ENCODE measurements at regions not wholly inside any gene's neighbourhood (a gene's known extent, or its start where the extent isn't known, plus 50 kb on each side); places are given as distances from the start of the nearest gene placed in this dataset.

- TF ChIP-seq SRF (IDR thresholded peaks at IDR 0.05; ENCODE audit: low read depth) = no peak
- no peak for TF ChIP-seq CEBPB (IDR thresholded peaks at IDR 0.05; ENCODE audit: low read depth)
Measured at GRCh38 chr10:36129051-36129450, 487.0 kb upstream of the FZD8 start (continued).

GRCh38 chr10:36126076-36126475 is 484.0 kb upstream of the FZD8 start:
- BruUV-seq (replicated peaks) = no TSS peak
- Histone ChIP-seq H3K4me3 (replicated peaks in 1 of 2; ENCODE audit: low read depth in 1 of 2, low read length in 2 of 2) (no peak overlapping the region), H3K4me2 (ENCODE audit: low read length) (no peak overlapping the region), H3K9ac (ENCODE audit: low read length) (no peak overlapping the region), H3K27me3 (ENCODE audit: insufficient read depth, low read length) (no peaks in the 10 kb centered on the region), H3K36me3 (ENCODE audit: control insufficient read depth in 1 of 2, insufficient read depth in 2 of 2, low read length in 2 of 2) (no peaks in the 10 kb centered on the region), H2AFZ (ENCODE audit: low read depth, low read length, poor library complexity, severe bottlenecking) (no peak overlapping the region), H3K27ac (ENCODE audit: low read depth, low read length) (no peak overlapping the region), H3K4me1 (ENCODE audit: control insufficient read depth in 1 of 2, insufficient read depth in 2 of 2, low read length in 2 of 2) (no peaks in the 10 kb centered on the region), H3K79me2 (ENCODE audit: insufficient read depth, low read length) (no peaks in the 10 kb centered on the region), H3K9me2 (ENCODE audit: insufficient read depth) (no peaks in the 10 kb centered on the region), H4K20me1 (ENCODE audit: insufficient read depth) (no peaks in the 10 kb centered on the region; the same call in 1 of the 2 replicates), H3K9me3 (ENCODE audit: control insufficient read depth in 1 of 2, insufficient read depth in 1 of 2, low read depth in 1 of 2, low read length in 2 of 2) (peaks cover 6 to 17% of the 10 kb centered on the region in 2 experiments; a peak in 2 of 4 replicates)
- RAD21 ChIA-PET (ENCODE audit: low non-redundant PET in 1 of 2, low total read pairs in 2 of 2, uncharacterized antibody in 2 of 2, unreplicated experiment in 2 of 2) = no interaction called here
- DNase-seq (ENCODE audit: low read depth, low spot score) (no peak), ATAC-seq (no peak)
- intact Hi-C loops (cut with micrococcal nuclease) = no loop called here
- no peak for TF ChIP-seq POLR2AphosphoS5 (IDR thresholded peaks at IDR 0.05; ENCODE audit: low read depth, low read length)
- no peak for TF ChIP-seq EZH2phosphoT487 (IDR thresholded peaks at IDR 0.05; ENCODE audit: borderline replicate concordance)
- TF ChIP-seq JUND (IDR thresholded peaks at IDR 0.05) = no peak
- no peak for TF ChIP-seq EZH2 (IDR thresholded peaks at IDR 0.05)
- POLR2A ChIA-PET = no interaction called here
- CTCF ChIA-PET = no interaction called here

- CTCF ChIA-PET = no interaction called here
- DNase-seq (ENCODE audit: low read depth, low spot score) (no peak), ATAC-seq (no peak)
- RAD21 ChIA-PET (ENCODE audit: low non-redundant PET in 1 of 2, low total read pairs in 2 of 2, uncharacterized antibody in 2 of 2, unreplicated experiment in 2 of 2) = no interaction called here
- Histone ChIP-seq H3K9me2 (ENCODE audit: insufficient read depth) (no peaks in the 10 kb centered on the region), H4K20me1 (ENCODE audit: insufficient read depth) (no peaks in the 10 kb centered on the region; the same call in 1 of the 2 replicates), H3K27ac (ENCODE audit: low read depth, low read length) (no peak overlapping the region), H3K79me2 (ENCODE audit: insufficient read depth, low read length) (no peaks in the 10 kb centered on the region), H3K4me2 (ENCODE audit: low read length) (no peak overlapping the region), H3K27me3 (ENCODE audit: insufficient read depth, low read length) (no peaks in the 10 kb centered on the region), H2AFZ (ENCODE audit: low read depth, low read length, poor library complexity, severe bottlenecking) (no peak overlapping the region), H3K9me3 (ENCODE audit: control insufficient read depth in 1 of 2, insufficient read depth in 1 of 2, low read depth in 1 of 2, low read length in 2 of 2) (peaks cover 13 to 18% of the 10 kb centered on the region in 2 experiments; a peak in 2 of 4 replicates), H3K36me3 (ENCODE audit: control insufficient read depth in 1 of 2, insufficient read depth in 2 of 2, low read length in 2 of 2) (no peaks in the 10 kb centered on the region), H3K9ac (ENCODE audit: low read length) (no peak overlapping the region), H3K4me3 (replicated peaks in 1 of 2; ENCODE audit: low read depth in 1 of 2, low read length in 2 of 2) (no peak overlapping the region), H3K4me1 (ENCODE audit: control insufficient read depth in 1 of 2, insufficient read depth in 2 of 2, low read length in 2 of 2) (no peaks in the 10 kb centered on the region)
- BruUV-seq (replicated peaks) = no TSS peak
- POLR2A ChIA-PET = no interaction called here
- no peak for TF ChIP-seq CBX3 (IDR thresholded peaks at IDR 0.05; ENCODE audit: low read depth)
- no peak for TF ChIP-seq FOSL1 (IDR thresholded peaks at IDR 0.05; ENCODE audit: low read depth)
- TF ChIP-seq EGR1 (IDR thresholded peaks at IDR 0.05; ENCODE audit: low read depth) = no peak
- no peak for TF ChIP-seq MAX (IDR thresholded peaks at IDR 0.05)
- intact Hi-C loops (cut with micrococcal nuclease) = no loop called here
Measured at GRCh38 chr10:36119455-36119854, 477.4 kb upstream of the FZD8 start.
